ENCODE measurements at regions not wholly inside any gene's neighbourhood (a gene's known extent, or its start where the extent isn't known, plus 50 kb on each side); places are given as distances from the start of the nearest gene placed in this dataset.

DNA sequence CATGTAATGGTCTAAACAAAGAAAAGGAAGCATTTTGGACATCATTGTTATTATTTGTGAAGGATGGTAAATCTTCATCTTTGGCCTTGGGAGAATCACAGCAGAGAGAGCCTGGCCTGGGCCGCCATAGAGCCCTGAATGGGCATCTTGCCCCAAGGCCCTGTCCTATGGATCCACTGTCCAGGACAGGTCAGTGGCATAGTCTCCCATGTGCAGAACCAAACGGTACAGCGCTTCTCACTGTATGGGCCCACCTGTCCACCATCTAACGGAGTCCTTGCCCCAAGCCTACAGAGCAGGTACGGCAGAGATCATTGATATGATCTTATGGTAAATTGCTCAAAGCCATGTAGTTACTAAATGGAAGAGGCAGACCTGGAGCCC, 185.7 kb downstream of the FOXD2 start:
- TF ChIP-seq NR3C1 (CRISPR knock-in tag; conservative IDR thresholded peaks at IDR 0.05; ENCODE audit: low read depth) (no peak), MYBL2 (CRISPR knock-in tag; IDR thresholded peaks at IDR 0.05) (no peak), ZMAT4 (CRISPR knock-in tag; IDR thresholded peaks at IDR 0.05) (no peak), NFE2L1 (CRISPR knock-in tag; IDR thresholded peaks at IDR 0.05) (no peak), ZNF281 (CRISPR knock-in tag; IDR thresholded peaks at IDR 0.05) (no peak), JUN (CRISPR knock-in tag; IDR thresholded peaks at IDR 0.05) (no peak), FOXJ3 (CRISPR knock-in tag; IDR thresholded peaks at IDR 0.05; ENCODE audit: borderline replicate concordance) (no peak), FOXK1 (CRISPR knock-in tag; IDR thresholded peaks at IDR 0.05) (no peak), ZBTB21 (CRISPR knock-in tag; IDR thresholded peaks at IDR 0.05; ENCODE audit: borderline replicate concordance) (no peak)
- TF ChIP-seq, protein P1, sequence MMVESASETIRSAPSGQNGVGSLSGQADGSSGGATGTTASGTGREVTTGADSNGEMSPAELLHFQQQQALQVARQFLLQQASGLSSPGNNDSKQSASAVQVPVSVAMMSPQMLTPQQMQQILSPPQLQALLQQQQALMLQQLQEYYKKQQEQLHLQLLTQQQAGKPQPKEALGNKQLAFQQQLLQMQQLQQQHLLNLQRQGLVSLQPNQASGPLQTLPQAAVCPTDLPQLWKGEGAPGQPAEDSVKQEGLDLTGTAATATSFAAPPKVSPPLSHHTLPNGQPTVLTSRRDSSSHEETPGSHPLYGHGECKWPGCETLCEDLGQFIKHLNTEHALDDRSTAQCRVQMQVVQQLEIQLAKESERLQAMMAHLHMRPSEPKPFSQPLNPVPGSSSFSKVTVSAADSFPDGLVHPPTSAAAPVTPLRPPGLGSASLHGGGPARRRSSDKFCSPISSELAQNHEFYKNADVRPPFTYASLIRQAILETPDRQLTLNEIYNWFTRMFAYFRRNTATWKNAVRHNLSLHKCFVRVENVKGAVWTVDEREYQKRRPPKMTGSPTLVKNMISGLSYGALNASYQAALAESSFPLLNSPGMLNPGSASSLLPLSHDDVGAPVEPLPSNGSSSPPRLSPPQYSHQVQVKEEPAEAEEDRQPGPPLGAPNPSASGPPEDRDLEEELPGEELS (CRISPR knock-in tag; IDR thresholded peaks at IDR 0.05) = no peak
- TF ChIP-seq, protein P2, sequence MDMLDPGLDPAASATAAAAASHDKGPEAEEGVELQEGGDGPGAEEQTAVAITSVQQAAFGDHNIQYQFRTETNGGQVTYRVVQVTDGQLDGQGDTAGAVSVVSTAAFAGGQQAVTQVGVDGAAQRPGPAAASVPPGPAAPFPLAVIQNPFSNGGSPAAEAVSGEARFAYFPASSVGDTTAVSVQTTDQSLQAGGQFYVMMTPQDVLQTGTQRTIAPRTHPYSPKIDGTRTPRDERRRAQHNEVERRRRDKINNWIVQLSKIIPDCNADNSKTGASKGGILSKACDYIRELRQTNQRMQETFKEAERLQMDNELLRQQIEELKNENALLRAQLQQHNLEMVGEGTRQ (CRISPR knock-in tag; IDR thresholded peaks at IDR 0.05) = no peak
- TF ChIP-seq, protein P3, sequence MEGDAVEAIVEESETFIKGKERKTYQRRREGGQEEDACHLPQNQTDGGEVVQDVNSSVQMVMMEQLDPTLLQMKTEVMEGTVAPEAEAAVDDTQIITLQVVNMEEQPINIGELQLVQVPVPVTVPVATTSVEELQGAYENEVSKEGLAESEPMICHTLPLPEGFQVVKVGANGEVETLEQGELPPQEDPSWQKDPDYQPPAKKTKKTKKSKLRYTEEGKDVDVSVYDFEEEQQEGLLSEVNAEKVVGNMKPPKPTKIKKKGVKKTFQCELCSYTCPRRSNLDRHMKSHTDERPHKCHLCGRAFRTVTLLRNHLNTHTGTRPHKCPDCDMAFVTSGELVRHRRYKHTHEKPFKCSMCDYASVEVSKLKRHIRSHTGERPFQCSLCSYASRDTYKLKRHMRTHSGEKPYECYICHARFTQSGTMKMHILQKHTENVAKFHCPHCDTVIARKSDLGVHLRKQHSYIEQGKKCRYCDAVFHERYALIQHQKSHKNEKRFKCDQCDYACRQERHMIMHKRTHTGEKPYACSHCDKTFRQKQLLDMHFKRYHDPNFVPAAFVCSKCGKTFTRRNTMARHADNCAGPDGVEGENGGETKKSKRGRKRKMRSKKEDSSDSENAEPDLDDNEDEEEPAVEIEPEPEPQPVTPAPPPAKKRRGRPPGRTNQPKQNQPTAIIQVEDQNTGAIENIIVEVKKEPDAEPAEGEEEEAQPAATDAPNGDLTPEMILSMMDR (IDR thresholded peaks at IDR 0.05) = no peak
- TF ChIP-seq, protein P4, sequence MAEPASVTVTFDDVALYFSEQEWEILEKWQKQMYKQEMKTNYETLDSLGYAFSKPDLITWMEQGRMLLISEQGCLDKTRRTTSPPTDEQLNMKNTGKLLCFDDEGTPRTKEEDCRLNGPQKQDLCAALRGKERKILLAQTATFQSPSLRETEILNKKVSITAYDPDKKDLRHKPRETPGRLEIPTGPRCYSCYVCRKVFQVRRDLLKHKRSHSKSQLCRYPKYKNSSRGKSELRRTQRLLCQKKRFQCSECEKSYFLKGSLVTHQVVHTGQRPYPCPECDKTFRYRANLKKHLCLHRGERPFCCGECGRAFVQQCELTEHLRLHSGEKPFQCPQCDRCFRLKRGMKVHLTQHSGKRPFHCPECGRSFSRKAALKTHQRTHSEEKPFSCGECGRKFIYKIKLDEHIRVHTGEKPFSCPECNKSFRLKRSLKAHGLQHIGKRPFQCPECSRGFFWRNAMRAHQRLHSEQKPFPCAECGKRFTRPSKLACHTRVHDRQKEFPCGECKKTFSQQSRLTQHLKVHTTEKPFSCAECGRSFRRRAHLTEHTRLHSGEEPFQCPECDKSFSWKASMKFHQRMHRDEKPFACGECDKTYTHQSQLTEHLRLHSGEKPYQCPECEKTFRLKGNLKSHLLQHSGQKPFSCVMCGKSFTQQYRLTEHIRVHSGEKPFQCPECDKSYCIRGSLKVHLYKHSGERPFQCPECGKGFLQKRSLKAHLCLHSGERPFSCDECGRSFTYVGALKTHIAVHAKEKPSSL (CRISPR knock-in tag; conservative IDR thresholded peaks at IDR 0.05) = no peak

All from WTC11 (cell line).